Fibroblast of lung (primary cell): ENCODE measurements at regions not wholly inside any gene's neighbourhood (a gene's known extent, or its start where the extent isn't known, plus 50 kb on each side); places are given as distances from the start of the nearest gene placed in this dataset.

ENCODE experiments used
- CTCF ChIP-seq, 2 donors: IDR thresholded peaks in 1 of 2; conservative IDR thresholded peaks in 1 of 2; 1 replicate in 1 of 2; 2 replicates in 1 of 2; pipeline ENCODE4 v1.5.1; 2011 to 2012; ENCODE audit warnings: low read length in 2 of 2, control low read depth in 1 of 2, inconsistent platforms in 1 of 2, low read depth in 1 of 2, mild to moderate bottlenecking in 1 of 2
- EZH2 ChIP-seq: IDR thresholded peaks from 2 replicates; pipeline ENCODE4 v1.5.1; 2012; ENCODE audit warnings: low read length, control low read depth, mild to moderate bottlenecking; ENCODE audit errors: missing control alignments

GRCh38 chr14:103243764-103244737, 90.0 kb upstream of the EIF5 start:
- TF ChIP-seq EZH2 = no peak
- no peak for TF ChIP-seq CTCF (conservative IDR thresholded peaks at IDR 0.05 in 1 of 2, IDR thresholded peaks at IDR 0.05 in 1 of 2; ENCODE audit: low read depth in 1 of 2, low read length in 2 of 2)
